ENCODE measurements at regions not wholly inside any gene's neighbourhood (a gene's known extent, or its start where the extent isn't known, plus 50 kb on each side); places are given as distances from the start of the nearest gene placed in this dataset.

GRCh38 chr7:80334908-80335307 lies 177.0 kb downstream of the GNAT3 start:
- TF ChIP-seq E2F1 (CRISPR knock-in tag; IDR thresholded peaks at IDR 0.05) (no peak), ZBTB21 (CRISPR knock-in tag; IDR thresholded peaks at IDR 0.05; ENCODE audit: borderline replicate concordance) (no peak), MAX (CRISPR knock-in tag; IDR thresholded peaks at IDR 0.05) (no peak), ETV6 (CRISPR knock-in tag; IDR thresholded peaks at IDR 0.05) (no peak)
- Mint-ChIP-seq H3K9me3 (no peaks in the 10 kb centered on the region), H3K4me3 (no peak overlapping the region), H3K4me1 (no peaks in the 10 kb centered on the region), H3K36me3 (no peaks in the 10 kb centered on the region), H3K27me3 (ENCODE audit: low read depth) (no peaks in the 10 kb centered on the region), H3K27ac (no peak overlapping the region)
- ATAC-seq (no peak), DNase-seq (ENCODE audit: low spot score) (no peak)
- POLR2A ChIA-PET = no interaction called here
- CTCF ChIA-PET = interaction anchor here (0.6 to 1.4 kb wide), 3 partner anchors 11 to 200 kb away, joined by 3 to 4 read pairs (median 3); partner anchors contain the start of gene GNAI1

- no peak for TF ChIP-seq TEAD1 (CRISPR knock-in tag; IDR thresholded peaks at IDR 0.05)
- no peak for TF ChIP-seq MAX (CRISPR knock-in tag; IDR thresholded peaks at IDR 0.05)
- no peak for TF ChIP-seq KAT7 (CRISPR knock-in tag; IDR thresholded peaks at IDR 0.05; ENCODE audit: borderline replicate concordance)
- TF ChIP-seq PRRX2 (CRISPR knock-in tag; IDR thresholded peaks at IDR 0.05) = no peak
- no peak for TF ChIP-seq NFE2L1 (CRISPR knock-in tag; IDR thresholded peaks at IDR 0.05)
- no peak for TF ChIP-seq ZNF425 (CRISPR knock-in tag; conservative IDR thresholded peaks at IDR 0.05)
- TF ChIP-seq ZBTB21 (CRISPR knock-in tag; IDR thresholded peaks at IDR 0.05; ENCODE audit: borderline replicate concordance) = no peak
- no peak for TF ChIP-seq HMGXB4 (CRISPR knock-in tag; IDR thresholded peaks at IDR 0.05)
- TF ChIP-seq ZSCAN18 (CRISPR knock-in tag; IDR thresholded peaks at IDR 0.05) = no peak
- no peak for TF ChIP-seq NR2C2 (CRISPR knock-in tag; IDR thresholded peaks at IDR 0.05)
- no peak for TF ChIP-seq SMAD4 (CRISPR knock-in tag; IDR thresholded peaks at IDR 0.05)
- no peak for TF ChIP-seq STAT6 (CRISPR knock-in tag; conservative IDR thresholded peaks at IDR 0.05; ENCODE audit: low read depth)
- no peak for TF ChIP-seq RORB (CRISPR knock-in tag; IDR thresholded peaks at IDR 0.05)
- no peak for ATAC-seq
- Mint-ChIP-seq H3K9me3 (no peaks in the 10 kb centered on the region), H3K4me3 (no peak overlapping the region), H3K4me1 (no peaks in the 10 kb centered on the region), H3K27ac (no peak overlapping the region), H3K36me3 (no peaks in the 10 kb centered on the region), H3K27me3 (ENCODE audit: low read depth) (no peaks in the 10 kb centered on the region)
- DNase-seq (ENCODE audit: low spot score) = no peak
- CTCF ChIA-PET = no interaction called here
- POLR2A ChIA-PET = no interaction called here
Measured at GRCh38 chr7:80334196-80334595, 177.7 kb downstream of the GNAT3 start.

Measured in WTC11 (cell line).